ENCODE measurements at regions not wholly inside any gene's neighbourhood (a gene's known extent, or its start where the extent isn't known, plus 50 kb on each side); places are given as distances from the start of the nearest gene placed in this dataset.

- TF ChIP-seq REST (IDR thresholded peaks at IDR 0.05), result no peak
- no peak for TF ChIP-seq CTCF (IDR thresholded peaks at IDR 0.05; ENCODE audit: low read depth, low read length, missing input control)
- no peak for TF ChIP-seq FOXA2 (IDR thresholded peaks at IDR 0.05)
- TF ChIP-seq JUND (IDR thresholded peaks at IDR 0.05), result no peak
- TF ChIP-seq EGR1 (IDR thresholded peaks at IDR 0.05; ENCODE audit: low read depth in 2 of 2), result no peak
- TF ChIP-seq NR2F2 (IDR thresholded peaks at IDR 0.05), result no peak
- TF ChIP-seq RXRA (IDR thresholded peaks at IDR 0.05), result no peak
- no peak for TF ChIP-seq MAX (IDR thresholded peaks at IDR 0.05)
- no peak for TF ChIP-seq HNF4G (IDR thresholded peaks at IDR 0.05)
- no peak for TF ChIP-seq RAD21 (IDR thresholded peaks at IDR 0.05)
- Histone ChIP-seq H3K27me3 (ENCODE audit: control insufficient read depth in 4 of 4, insufficient read depth in 4 of 4, low read length in 3 of 4) (no peaks in the 10 kb centered on the region), H3K36me3 (ENCODE audit: control insufficient read depth in 4 of 4, insufficient read depth in 3 of 4, low read depth in 1 of 4, low read length in 3 of 4) (no peaks in the 10 kb centered on the region), H3K9ac (ENCODE audit: low read depth in 1 of 2, low read length in 2 of 2) (no peak overlapping the region), H3K27ac (ENCODE audit: low read depth in 1 of 2, low read length in 2 of 2) (no peak overlapping the region), H3K9me3 (ENCODE audit: control insufficient read depth in 4 of 4, low read length in 3 of 4) (no peaks in the 10 kb centered on the region), H3K4me1 (ENCODE audit: control insufficient read depth in 4 of 4, insufficient read depth in 4 of 4, low read length in 3 of 4) (peaks cover 0 to 10% (median 6%) of the 10 kb centered on the region in 4 donors), H3K4me3 (ENCODE audit: low read depth in 1 of 3, low read length in 3 of 3) (no peak overlapping the region)
- WGBS, result 97% methylated on average over 1 of the region's 1 CpG
- DNase-seq (ENCODE audit: low spot score), result no peak
Observed at GRCh38 chr10:29151005-29151404, 137.9 kb upstream of the LYZL1 start.

GRCh38 chr10:29157321-29157720, 131.5 kb upstream of the LYZL1 start:
- Histone ChIP-seq H3K9me3 (ENCODE audit: control insufficient read depth in 4 of 4, low read length in 3 of 4) (no peaks in the 10 kb centered on the region), H3K9ac (ENCODE audit: low read depth in 1 of 2, low read length in 2 of 2) (no peak overlapping the region), H3K4me1 (ENCODE audit: control insufficient read depth in 4 of 4, insufficient read depth in 4 of 4, low read length in 3 of 4) (no peaks in the 10 kb centered on the region), H3K36me3 (ENCODE audit: control insufficient read depth in 4 of 4, insufficient read depth in 3 of 4, low read depth in 1 of 4, low read length in 3 of 4) (no peaks in the 10 kb centered on the region), H3K27ac (ENCODE audit: low read depth in 1 of 2, low read length in 2 of 2) (no peak overlapping the region), H3K4me3 (ENCODE audit: low read depth in 1 of 3, low read length in 3 of 3) (no peak overlapping the region), H3K27me3 (ENCODE audit: control insufficient read depth in 4 of 4, insufficient read depth in 4 of 4, low read length in 3 of 4) (no peaks in the 10 kb centered on the region)
- DNase-seq (ENCODE audit: low spot score), result no peak
- WGBS, result 82% methylated on average over 2 of the region's 2 CpGs
- TF ChIP-seq YY1 (IDR thresholded peaks at IDR 0.05) (no peak), EGR1 (IDR thresholded peaks at IDR 0.05; ENCODE audit: low read depth in 2 of 2) (no peak), REST (IDR thresholded peaks at IDR 0.05) (no peak), NR2F2 (IDR thresholded peaks at IDR 0.05) (no peak), RAD21 (IDR thresholded peaks at IDR 0.05) (no peak), SP1 (IDR thresholded peaks at IDR 0.05) (no peak), GABPA (IDR thresholded peaks at IDR 0.05 in 1 of 2, conservative IDR thresholded peaks at IDR 0.05 in 1 of 2) (no peak), HNF4G (IDR thresholded peaks at IDR 0.05) (no peak), FOXA2 (IDR thresholded peaks at IDR 0.05) (no peak), ZBTB33 (IDR thresholded peaks at IDR 0.05) (no peak), RXRA (IDR thresholded peaks at IDR 0.05) (no peak), HNF4A (conservative IDR thresholded peaks at IDR 0.05) (no peak), ATF3 (IDR thresholded peaks at IDR 0.05) (no peak), TAF1 (conservative IDR thresholded peaks at IDR 0.05) (no peak), JUND (IDR thresholded peaks at IDR 0.05) (no peak), FOXA1 (IDR thresholded peaks at IDR 0.05) (no peak), CTCF (IDR thresholded peaks at IDR 0.05; ENCODE audit: low read depth, low read length, missing input control) (no peak), MAX (IDR thresholded peaks at IDR 0.05) (no peak)
